ENCODE measurements at regions not wholly inside any gene's neighbourhood (a gene's known extent, or its start where the extent isn't known, plus 50 kb on each side); places are given as distances from the start of the nearest gene placed in this dataset.

- no peak overlapping the region for H3K4me3 ChIP-seq (ENCODE audit: low read depth, low read length)
- no peak for TF ChIP-seq CTCF (IDR thresholded peaks at IDR 0.05; ENCODE audit: low read depth, low read length, missing control alignments)
- DNase-seq (ENCODE audit: low read depth), result no peak
- in situ Hi-C loops (cut with HindIII; ENCODE audit: low sequenced_read_pairs), result no loop called here
Measured at GRCh38 chr4:58679051-58679450, 1568.9 kb upstream of the IGFBP7 start.

GRCh38 chr4:58669783-58670182 is 1559.6 kb upstream of the IGFBP7 start:
- in situ Hi-C loops (cut with HindIII; ENCODE audit: low sequenced_read_pairs), result no loop called here
- DNase-seq (ENCODE audit: low read depth), result no peak
- TF ChIP-seq CTCF (IDR thresholded peaks at IDR 0.05; ENCODE audit: low read depth, low read length, missing control alignments), result no peak
- no peak overlapping the region for H3K4me3 ChIP-seq (ENCODE audit: low read depth, low read length)

GRCh38 chr4:58665649-58666048 is 1555.5 kb upstream of the IGFBP7 start:
- no peak for DNase-seq (ENCODE audit: low read depth)
- in situ Hi-C loops (cut with HindIII; ENCODE audit: low sequenced_read_pairs), result no loop called here
- TF ChIP-seq CTCF (IDR thresholded peaks at IDR 0.05; ENCODE audit: low read depth, low read length, missing control alignments), result no peak
- H3K4me3 ChIP-seq (ENCODE audit: low read depth, low read length), result no peak overlapping the region

GRCh38 chr4:58658701-58659100 is 1548.5 kb upstream of the IGFBP7 start:
- in situ Hi-C loops (cut with HindIII; ENCODE audit: low sequenced_read_pairs), result no loop called here
- no peak overlapping the region for H3K4me3 ChIP-seq (ENCODE audit: low read depth, low read length)
- no peak for DNase-seq (ENCODE audit: low read depth)
- no peak for TF ChIP-seq CTCF (IDR thresholded peaks at IDR 0.05; ENCODE audit: low read depth, low read length, missing control alignments)

GRCh38 chr4:58653251-58653650 is 1543.1 kb upstream of the IGFBP7 start:
- H3K4me3 ChIP-seq (ENCODE audit: low read depth, low read length), result no peak overlapping the region
- DNase-seq (ENCODE audit: low read depth), result no peak
- TF ChIP-seq CTCF (IDR thresholded peaks at IDR 0.05; ENCODE audit: low read depth, low read length, missing control alignments), result no peak
- in situ Hi-C loops (cut with HindIII; ENCODE audit: low sequenced_read_pairs), result no loop called here

GRCh38 chr4:58649226-58649625 is 1539.0 kb upstream of the IGFBP7 start:
- no peak overlapping the region for H3K4me3 ChIP-seq (ENCODE audit: low read depth, low read length)
- in situ Hi-C loops (cut with HindIII; ENCODE audit: low sequenced_read_pairs), result no loop called here
- DNase-seq (ENCODE audit: low read depth), result no peak
- no peak for TF ChIP-seq CTCF (IDR thresholded peaks at IDR 0.05; ENCODE audit: low read depth, low read length, missing control alignments)

GRCh38 chr4:58646126-58646525 is 1535.9 kb upstream of the IGFBP7 start:
- no peak for DNase-seq (ENCODE audit: low read depth)
- in situ Hi-C loops (cut with HindIII; ENCODE audit: low sequenced_read_pairs), result no loop called here
- TF ChIP-seq CTCF (IDR thresholded peaks at IDR 0.05; ENCODE audit: low read depth, low read length, missing control alignments), result no peak
- no peak overlapping the region for H3K4me3 ChIP-seq (ENCODE audit: low read depth, low read length)
